Liver (tissue), 8 donors: ENCODE measurements at regions not wholly inside any gene's neighbourhood (a gene's known extent, or its start where the extent isn't known, plus 50 kb on each side); places are given as distances from the start of the nearest gene placed in this dataset.
A peak's percentile ranks its signal among the peaks of the same experiment; 100 is the strongest.

Experiments
- DNase-seq: peaks from one replicate; pipeline ENCODE4 v3.0.0-alpha.2; 2017; ENCODE audit warnings: low spot score
- H3K27ac ChIP-seq, 2 donors: one replicate each; pipeline ENCODE4 v1.7.0; 2013; ENCODE audit warnings: inconsistent platforms in 2 of 2, low read length in 2 of 2, control low read depth in 1 of 2, low read depth in 1 of 2, mild to moderate bottlenecking in 1 of 2
- H3K27me3 ChIP-seq, 4 donors: one replicate each; pipeline versions ENCODE4 v1.6.1 to v1.7.0; 2013; ENCODE audit warnings: low read length in 3 of 4, inconsistent platforms in 1 of 4, mild to moderate bottlenecking in 1 of 4, moderate library complexity in 1 of 4; ENCODE audit not compliant: control insufficient read depth in 4 of 4, insufficient read depth in 4 of 4
- H3K36me3 ChIP-seq, 4 donors: one replicate each; pipeline versions ENCODE4 v1.6.1 to v1.7.0; 2013; ENCODE audit warnings: low read length in 3 of 4, mild to moderate bottlenecking in 3 of 4, low read depth in 1 of 4, moderate library complexity in 1 of 4; ENCODE audit not compliant: control insufficient read depth in 4 of 4, insufficient read depth in 3 of 4
- H3K4me1 ChIP-seq, 4 donors: one replicate each; pipeline versions ENCODE4 v1.6.1 to v1.7.0; 2013; ENCODE audit warnings: low read length in 3 of 4, mild to moderate bottlenecking in 3 of 4, moderate library complexity in 1 of 4; ENCODE audit not compliant: control insufficient read depth in 4 of 4, insufficient read depth in 4 of 4
- H3K4me3 ChIP-seq, 3 donors: one replicate each; pipeline versions ENCODE4 v1.6.1 to v1.7.0; 2013; ENCODE audit warnings: low read length in 3 of 3, control low read depth in 1 of 3, low read depth in 1 of 3, mild to moderate bottlenecking in 1 of 3
- H3K9ac ChIP-seq, 2 donors: one replicate each; pipeline ENCODE4 v1.7.0; 2013; ENCODE audit warnings: low read length in 2 of 2, mild to moderate bottlenecking in 2 of 2, moderate library complexity in 2 of 2, control low read depth in 1 of 2, low read depth in 1 of 2
- H3K9me3 ChIP-seq, 4 donors: one replicate each; pipeline versions ENCODE4 v1.6.1 to v1.7.0; 2013; ENCODE audit warnings: low read length in 3 of 4; ENCODE audit not compliant: control insufficient read depth in 4 of 4
- CTCF ChIP-seq: fragments of 150-350 bp; IDR thresholded peaks from 2 replicates; pipeline ENCODE4 v1.5.1; 2017; ENCODE audit warnings: improper control_type of control experiment, low read depth, low read length; ENCODE audit not compliant: missing input control
- EGR1 ChIP-seq, 2 donors: IDR thresholded peaks; 2 replicates each; pipeline ENCODE4 v1.6.1; 2016 to 2018; ENCODE audit warnings: antibody characterized with exemption in 2 of 2, low read depth in 2 of 2
- FOXA1 ChIP-seq: IDR thresholded peaks from 2 replicates; pipeline ENCODE4 v1.6.1; 2016; ENCODE audit warnings: antibody characterized with exemption
- FOXA2 ChIP-seq: IDR thresholded peaks from 2 replicates; pipeline ENCODE4 v1.6.1; 2016; ENCODE audit warnings: antibody characterized with exemption
- GABPA ChIP-seq, 2 donors: IDR thresholded peaks in 1 of 2; conservative IDR thresholded peaks in 1 of 2; 2 replicates each; pipeline ENCODE4 v1.6.1; 2016; ENCODE audit warnings: antibody characterized with exemption in 2 of 2, mild to moderate bottlenecking in 1 of 2, moderate library complexity in 1 of 2
- HNF4A ChIP-seq, 2 donors: conservative IDR thresholded peaks; 2 replicates each; pipeline ENCODE4 v1.6.1; 2016; ENCODE audit warnings: antibody characterized with exemption in 2 of 2, mild to moderate bottlenecking in 2 of 2
- HNF4G ChIP-seq: IDR thresholded peaks from 2 replicates; pipeline ENCODE4 v1.6.1; 2016; ENCODE audit warnings: antibody characterized with exemption
- JUND ChIP-seq, 2 donors: IDR thresholded peaks; 2 replicates each; pipeline ENCODE4 v1.6.1; 2016; ENCODE audit warnings: antibody characterized with exemption in 2 of 2
- RAD21 ChIP-seq, 2 donors: IDR thresholded peaks; 2 replicates each; pipeline ENCODE4 v1.6.1; 2016; ENCODE audit warnings: antibody characterized with exemption in 2 of 2, mild to moderate bottlenecking in 2 of 2
- RXRA ChIP-seq, 2 donors: IDR thresholded peaks; 2 replicates each; pipeline ENCODE4 v1.6.1; 2017 to 2018; ENCODE audit warnings: antibody characterized with exemption in 2 of 2, mild to moderate bottlenecking in 1 of 2
- SP1 ChIP-seq: IDR thresholded peaks from 2 replicates; pipeline ENCODE4 v1.6.1; 2018; ENCODE audit warnings: antibody characterized with exemption, mild to moderate bottlenecking
- YY1 ChIP-seq: IDR thresholded peaks from 2 replicates; pipeline ENCODE4 v1.6.1; 2016; ENCODE audit warnings: antibody characterized with exemption, mild to moderate bottlenecking
- WGBS: extraction: QIAGEN DNeasy Blood & Tissue Kit; methylation state at CpG from one replicate; pipeline ENCODE4 v1.1.7; 2013; 5-methylcytosine and 5-hydroxymethylcytosine counted together
- TF ChIP-seq, protein P1 (sequence below): IDR thresholded peaks from 2 replicates; pipeline ENCODE4 v1.6.1; 2016; ENCODE audit warnings: antibody characterized with exemption
- TF ChIP-seq, protein P2 (sequence below): IDR thresholded peaks from 2 replicates; pipeline ENCODE4 v1.6.1; 2016; ENCODE audit warnings: antibody characterized with exemption
- TF ChIP-seq, protein P3 (sequence below): IDR thresholded peaks from 2 replicates; pipeline ENCODE4 v1.6.1; 2016; ENCODE audit warnings: antibody characterized with exemption
- donor health status: healthy.
- donor health status: healthy.
- donor health status: healthy.
- donor health status: healthy.
- donor health status: healthy.

GRCh38 chr17:14947671-14948070, 317.5 kb downstream of the PMP22 start:
- Histone ChIP-seq H3K9me3 (no peaks in the 10 kb centered on the region), H3K36me3 (no peaks in the 10 kb centered on the region), H3K9ac (no peak overlapping the region), H3K27ac (no peak overlapping the region), H3K27me3 (no peaks in the 10 kb centered on the region), H3K4me3 (no peak overlapping the region), H3K4me1 (peaks cover 0 to 6% (median 3%) of the 10 kb centered on the region in 4 donors)
- no peak for DNase-seq
- 40% methylated on average over 2 of the region's 2 CpGs for WGBS
- TF ChIP-seq RXRA (IDR thresholded peaks at IDR 0.05) = peak in 1 of 2 donors; percentile 70
- no peak for TF ChIP-seq EGR1 (IDR thresholded peaks at IDR 0.05; ENCODE audit: low read depth in 2 of 2)
- TF ChIP-seq HNF4A (conservative IDR thresholded peaks at IDR 0.05) = peak in 1 of 2 donors; percentile 59
- no peak for TF ChIP-seq GABPA (IDR thresholded peaks at IDR 0.05 in 1 of 2, conservative IDR thresholded peaks at IDR 0.05 in 1 of 2)
- TF ChIP-seq YY1 = peak; percentile 30
- peak; percentile 94 for TF ChIP-seq FOXA1
- peak in 1 of 2 donors; percentile 21 for TF ChIP-seq JUND (IDR thresholded peaks at IDR 0.05)
- TF ChIP-seq FOXA2 = peak; percentile 98
- TF ChIP-seq, protein P1, sequence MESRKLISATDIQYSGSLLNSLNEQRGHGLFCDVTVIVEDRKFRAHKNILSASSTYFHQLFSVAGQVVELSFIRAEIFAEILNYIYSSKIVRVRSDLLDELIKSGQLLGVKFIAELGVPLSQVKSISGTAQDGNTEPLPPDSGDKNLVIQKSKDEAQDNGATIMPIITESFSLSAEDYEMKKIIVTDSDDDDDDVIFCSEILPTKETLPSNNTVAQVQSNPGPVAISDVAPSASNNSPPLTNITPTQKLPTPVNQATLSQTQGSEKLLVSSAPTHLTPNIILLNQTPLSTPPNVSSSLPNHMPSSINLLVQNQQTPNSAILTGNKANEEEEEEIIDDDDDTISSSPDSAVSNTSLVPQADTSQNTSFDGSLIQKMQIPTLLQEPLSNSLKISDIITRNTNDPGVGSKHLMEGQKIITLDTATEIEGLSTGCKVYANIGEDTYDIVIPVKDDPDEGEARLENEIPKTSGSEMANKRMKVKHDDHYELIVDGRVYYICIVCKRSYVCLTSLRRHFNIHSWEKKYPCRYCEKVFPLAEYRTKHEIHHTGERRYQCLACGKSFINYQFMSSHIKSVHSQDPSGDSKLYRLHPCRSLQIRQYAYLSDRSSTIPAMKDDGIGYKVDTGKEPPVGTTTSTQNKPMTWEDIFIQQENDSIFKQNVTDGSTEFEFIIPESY = no peak
- TF ChIP-seq, protein P2, sequence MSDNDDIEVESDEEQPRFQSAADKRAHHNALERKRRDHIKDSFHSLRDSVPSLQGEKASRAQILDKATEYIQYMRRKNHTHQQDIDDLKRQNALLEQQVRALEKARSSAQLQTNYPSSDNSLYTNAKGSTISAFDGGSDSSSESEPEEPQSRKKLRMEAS = peak; percentile 61

DNA sequence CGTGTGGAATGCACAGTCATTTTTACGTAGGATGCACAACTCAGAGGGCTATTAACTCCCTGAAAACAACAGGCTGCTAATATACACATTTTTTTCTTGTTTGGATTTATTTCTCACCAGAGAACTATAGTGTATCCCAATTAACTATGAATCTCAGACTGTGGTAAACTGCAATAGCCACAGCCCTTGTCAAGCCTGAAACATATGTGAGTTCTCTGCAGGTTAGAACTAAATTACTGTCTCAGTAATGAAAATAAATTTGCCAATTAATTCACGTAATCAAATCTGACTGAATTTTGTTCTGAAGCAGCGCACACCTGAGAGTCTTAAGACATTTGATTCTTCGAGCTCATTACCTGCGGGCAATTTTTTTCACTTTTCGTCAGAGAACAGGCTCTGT, 318.6 kb downstream of the PMP22 start:
- H3K4me3 ChIP-seq = no peak overlapping the region
- no peak for DNase-seq
- peaks cover 0 to 6% (median 3%) of the 10 kb centered on the region in 4 donors for H3K4me1 ChIP-seq
- no peak overlapping the region for H3K9ac ChIP-seq
- H3K27me3 ChIP-seq = no peaks in the 10 kb centered on the region
- WGBS = 88% methylated on average over 7 of the region's 7 CpGs
- no peaks in the 10 kb centered on the region for H3K9me3 ChIP-seq
- no peak overlapping the region for H3K27ac ChIP-seq
- TF ChIP-seq HNF4G (no peak), SP1 (no peak), CTCF (no peak), RAD21 (IDR thresholded peaks at IDR 0.05) (no peak), FOXA1 (no peak), FOXA2 (no peak), HNF4A (conservative IDR thresholded peaks at IDR 0.05) (no peak), RXRA (IDR thresholded peaks at IDR 0.05) (no peak)
- TF ChIP-seq, protein P2 = no peak
- TF ChIP-seq, protein P3, sequence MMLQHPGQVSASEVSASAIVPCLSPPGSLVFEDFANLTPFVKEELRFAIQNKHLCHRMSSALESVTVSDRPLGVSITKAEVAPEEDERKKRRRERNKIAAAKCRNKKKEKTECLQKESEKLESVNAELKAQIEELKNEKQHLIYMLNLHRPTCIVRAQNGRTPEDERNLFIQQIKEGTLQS = no peak
- H3K36me3 ChIP-seq = no peaks in the 10 kb centered on the region
